ENCODE measurements at regions not wholly inside any gene's neighbourhood (a gene's known extent, or its start where the extent isn't known, plus 50 kb on each side); places are given as distances from the start of the nearest gene placed in this dataset.

DNA sequence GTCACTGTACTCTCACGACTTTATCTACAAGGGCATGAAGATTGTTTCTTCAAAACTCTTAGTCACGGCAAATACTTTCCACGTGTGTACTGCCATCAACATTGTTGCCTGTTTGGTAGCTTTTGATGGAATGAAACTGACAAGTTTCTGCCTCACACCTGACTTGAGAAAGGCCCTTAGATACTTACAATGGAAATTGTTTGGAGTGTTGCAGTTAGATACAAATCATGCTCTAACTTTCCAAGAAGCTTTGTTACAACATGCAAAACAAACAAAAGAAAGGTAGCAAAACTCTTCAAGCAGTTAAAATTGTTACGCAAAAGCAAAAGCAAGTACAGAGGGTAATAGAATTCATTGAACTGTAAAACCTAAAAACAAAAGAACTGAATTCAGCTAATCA is 91.1 kb upstream of the TLE4 start:
- TF ChIP-seq, protein P1, sequence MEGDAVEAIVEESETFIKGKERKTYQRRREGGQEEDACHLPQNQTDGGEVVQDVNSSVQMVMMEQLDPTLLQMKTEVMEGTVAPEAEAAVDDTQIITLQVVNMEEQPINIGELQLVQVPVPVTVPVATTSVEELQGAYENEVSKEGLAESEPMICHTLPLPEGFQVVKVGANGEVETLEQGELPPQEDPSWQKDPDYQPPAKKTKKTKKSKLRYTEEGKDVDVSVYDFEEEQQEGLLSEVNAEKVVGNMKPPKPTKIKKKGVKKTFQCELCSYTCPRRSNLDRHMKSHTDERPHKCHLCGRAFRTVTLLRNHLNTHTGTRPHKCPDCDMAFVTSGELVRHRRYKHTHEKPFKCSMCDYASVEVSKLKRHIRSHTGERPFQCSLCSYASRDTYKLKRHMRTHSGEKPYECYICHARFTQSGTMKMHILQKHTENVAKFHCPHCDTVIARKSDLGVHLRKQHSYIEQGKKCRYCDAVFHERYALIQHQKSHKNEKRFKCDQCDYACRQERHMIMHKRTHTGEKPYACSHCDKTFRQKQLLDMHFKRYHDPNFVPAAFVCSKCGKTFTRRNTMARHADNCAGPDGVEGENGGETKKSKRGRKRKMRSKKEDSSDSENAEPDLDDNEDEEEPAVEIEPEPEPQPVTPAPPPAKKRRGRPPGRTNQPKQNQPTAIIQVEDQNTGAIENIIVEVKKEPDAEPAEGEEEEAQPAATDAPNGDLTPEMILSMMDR (IDR thresholded peaks at IDR 0.05; ENCODE audit: insufficient read depth, low read depth, low read length) = no peak
- TF ChIP-seq EZH2 (IDR thresholded peaks at IDR 0.05; ENCODE audit: insufficient read depth, low read length) = no peak

All from astrocyte (in vitro differentiated cells and primary cell).